Stimulated activated memory B cell treated with anti-CD40 and anti-IgM and Interleukin-4, amounts not matched to agents 10 μg/mL and 1 μg/mL and 100 μg/mL, for 72 hours (primary cell): ENCODE measurements at regions not wholly inside any gene's neighbourhood (a gene's known extent, or its start where the extent isn't known, plus 50 kb on each side); places are given as distances from the start of the nearest gene placed in this dataset.

Experiments
- ATAC-seq: fragments of 150-1000 bp; cut with Tn5 transposase; 2 replicates; pipeline ENCODE4 v1.10.0; 2021
- H3K27ac Mint-ChIP-seq: one replicate; pipeline ENCODE4 v1.8.0; 2022; ENCODE audit warnings: mild to moderate bottlenecking, mixed read lengths
- H3K27me3 Mint-ChIP-seq: one replicate; pipeline ENCODE4 v1.8.0; 2022; ENCODE audit warnings: mixed read lengths
- H3K36me3 Mint-ChIP-seq: one replicate; pipeline ENCODE4 v1.8.0; 2022; ENCODE audit warnings: mixed read lengths
- H3K4me1 Mint-ChIP-seq: one replicate; pipeline ENCODE4 v1.8.0; 2022; ENCODE audit warnings: mixed read lengths
- H3K4me3 Mint-ChIP-seq: one replicate; pipeline ENCODE4 v1.8.0; 2022; ENCODE audit warnings: mild to moderate bottlenecking, moderate library complexity, mixed read lengths
- H3K9me3 Mint-ChIP-seq: one replicate; pipeline ENCODE4 v1.8.0; 2022; ENCODE audit warnings: mixed read lengths

DNA sequence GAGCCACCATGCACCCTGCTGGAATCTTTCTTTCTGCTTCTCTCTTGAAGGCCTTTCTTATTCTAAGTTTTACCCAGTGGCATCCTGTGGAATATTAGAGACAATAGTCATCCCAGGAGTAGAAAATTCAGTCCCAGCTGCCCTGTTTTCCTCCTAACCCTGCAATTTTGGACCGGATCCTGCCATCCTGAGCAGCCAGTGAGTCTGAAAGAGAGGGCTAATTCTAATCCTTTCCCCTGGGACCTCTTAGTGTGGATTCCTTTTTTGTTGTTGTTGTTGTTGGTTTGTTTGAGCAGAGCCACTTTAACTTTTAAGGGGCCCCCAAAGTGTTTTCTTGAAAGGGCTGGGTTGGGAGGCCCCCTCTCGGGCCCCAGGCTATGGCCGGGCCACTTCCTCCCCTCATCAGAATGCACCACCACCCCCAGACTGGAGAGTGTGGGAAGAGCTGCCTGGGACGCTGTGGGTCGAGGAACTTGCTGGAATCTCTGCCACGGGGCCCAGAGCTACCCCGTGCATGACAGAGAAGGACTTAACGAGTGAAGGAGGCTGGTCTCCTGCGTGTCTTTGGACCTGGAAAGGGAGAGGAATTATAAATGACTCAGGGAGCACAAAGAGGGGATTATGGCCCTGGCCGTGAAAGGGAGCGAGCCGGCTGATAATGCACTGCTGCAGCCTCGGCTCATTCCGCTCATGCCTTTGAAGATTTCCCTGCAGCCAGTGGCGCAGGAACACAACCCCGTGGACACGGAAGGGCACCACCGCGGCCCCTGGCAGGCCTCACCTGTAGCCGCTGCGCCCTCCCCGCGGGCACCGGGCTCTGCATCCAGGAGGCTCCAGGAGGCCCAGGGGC, 81.0 kb upstream of the AKT3 start:
- ATAC-seq = no peak
- no peak overlapping the region for H3K27ac Mint-ChIP-seq
- H3K9me3 Mint-ChIP-seq = peaks cover 8% of the 10 kb centered on the region

DNA sequence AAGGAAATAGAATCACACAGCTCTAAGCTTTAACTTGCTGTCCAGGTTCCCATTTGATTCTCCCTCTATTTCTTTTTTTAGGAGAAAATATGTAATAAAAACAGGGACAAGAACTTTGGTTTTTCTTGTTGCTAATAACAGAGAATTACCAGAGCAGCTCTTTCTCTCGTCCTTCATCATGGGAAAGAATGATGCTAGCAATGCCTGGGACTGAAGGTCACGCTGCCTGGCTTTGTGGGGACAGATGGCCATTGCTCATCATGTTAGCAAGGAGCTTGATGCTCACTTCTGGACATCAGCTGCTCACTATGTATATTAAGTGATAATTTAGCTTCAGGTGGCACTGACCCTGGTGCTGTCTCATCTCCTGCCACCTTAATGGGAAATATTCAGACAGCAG, 77.3 kb upstream of the AKT3 start:
- H3K27me3 Mint-ChIP-seq = peaks cover 16% of the 10 kb centered on the region
- no peaks in the 10 kb centered on the region for H3K4me1 Mint-ChIP-seq

More for the DNA sequence above, 81.0 kb upstream of the AKT3 start:
- H3K36me3 Mint-ChIP-seq = no peaks in the 10 kb centered on the region
- H3K27me3 Mint-ChIP-seq = no peaks in the 10 kb centered on the region
- no peak overlapping the region for H3K4me3 Mint-ChIP-seq
- no peaks in the 10 kb centered on the region for H3K4me1 Mint-ChIP-seq

DNA sequence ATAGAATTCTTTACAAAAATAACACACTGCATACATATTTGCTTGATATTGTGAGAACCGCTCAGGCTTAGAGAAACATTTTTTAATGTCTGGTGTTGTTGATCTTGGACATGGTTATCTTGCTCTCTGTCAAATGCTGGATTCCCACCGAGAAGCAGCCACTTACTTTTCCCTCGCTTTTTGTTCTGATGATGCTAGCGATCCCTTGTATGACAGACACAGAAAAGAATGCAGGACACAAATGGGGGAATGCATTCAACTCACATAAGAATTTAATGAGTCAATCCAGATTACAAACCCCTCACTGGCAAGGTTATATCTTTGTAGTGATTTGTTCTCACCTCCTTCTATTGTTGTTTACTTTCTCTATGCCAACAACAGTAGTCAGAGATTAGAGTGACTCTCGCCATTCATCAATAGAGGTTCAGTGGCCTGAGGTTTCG, 76.8 kb upstream of the AKT3 start:
- no peak for ATAC-seq
- no peaks in the 10 kb centered on the region for H3K4me1 Mint-ChIP-seq

More for the DNA sequence above, 77.3 kb upstream of the AKT3 start:
- H3K27ac Mint-ChIP-seq = no peak overlapping the region
- H3K4me3 Mint-ChIP-seq = no peak overlapping the region
- H3K36me3 Mint-ChIP-seq = no peaks in the 10 kb centered on the region
- H3K9me3 Mint-ChIP-seq = no peaks in the 10 kb centered on the region
- no peak for ATAC-seq

DNA sequence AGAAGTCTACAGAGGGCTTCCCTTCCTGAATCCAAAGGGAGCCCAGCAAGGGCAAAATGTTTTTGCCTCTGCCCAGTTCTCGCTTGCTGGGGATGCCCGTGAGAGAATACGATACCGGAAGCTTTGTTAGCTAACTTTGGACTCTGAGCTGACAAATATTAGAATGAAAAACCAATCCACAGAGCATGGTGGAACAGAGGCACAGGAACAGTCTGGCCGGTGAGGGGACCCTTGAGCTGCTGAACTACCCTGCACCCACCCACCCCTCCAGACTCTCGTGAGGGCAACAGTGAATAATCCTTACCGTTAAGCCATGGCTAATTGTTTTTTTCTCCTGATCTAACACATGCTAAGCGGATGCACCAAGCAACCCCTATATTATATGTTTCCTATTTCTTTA, 76.3 kb upstream of the AKT3 start:
- ATAC-seq = no peak
- Mint-ChIP-seq H3K36me3 (no peaks in the 10 kb centered on the region), H3K4me1 (no peaks in the 10 kb centered on the region)

More for the DNA sequence above, 76.8 kb upstream of the AKT3 start:
- Mint-ChIP-seq H3K4me3 (no peak overlapping the region), H3K27me3 (peaks cover 20% of the 10 kb centered on the region), H3K36me3 (no peaks in the 10 kb centered on the region), H3K27ac (no peak overlapping the region), H3K9me3 (no peaks in the 10 kb centered on the region)

DNA sequence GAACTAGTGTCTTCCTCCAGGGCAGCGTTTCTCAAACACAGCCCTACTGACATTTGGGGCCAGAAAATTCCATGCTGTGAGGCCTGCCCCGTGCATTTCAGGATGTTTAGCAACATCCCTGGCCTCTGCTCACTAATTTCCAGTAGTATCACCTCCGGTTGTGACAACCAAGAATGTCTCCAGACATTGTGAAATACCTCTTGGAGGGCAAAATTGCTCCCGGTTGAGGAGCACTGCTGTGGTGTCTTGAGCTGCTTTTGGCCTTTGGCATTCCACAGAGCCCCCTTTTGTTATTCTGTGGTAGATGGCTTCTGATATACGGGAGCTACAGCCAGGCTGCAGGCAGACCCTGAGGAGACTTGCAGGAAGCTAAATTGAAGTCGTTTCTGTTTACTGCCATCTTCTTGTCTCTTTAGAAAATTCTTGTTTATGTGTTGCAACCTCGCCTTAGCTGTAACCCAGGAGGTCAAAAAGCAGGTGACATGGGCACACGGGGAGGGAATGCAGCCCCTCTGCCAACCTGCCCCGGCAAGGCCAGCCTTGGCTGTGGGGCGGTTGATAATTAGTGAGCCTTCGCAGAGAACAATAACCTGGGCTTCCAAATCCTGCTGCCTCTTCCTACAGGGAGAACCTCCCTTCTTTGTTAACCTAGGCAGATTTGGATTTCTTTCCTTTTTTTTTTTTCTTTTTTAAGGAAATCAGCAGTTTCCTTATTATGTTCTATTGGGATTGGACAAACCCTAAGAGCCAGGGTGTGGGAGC, 74.7 kb upstream of the AKT3 start:
- Mint-ChIP-seq H3K27ac (no peak overlapping the region), H3K4me1 (no peaks in the 10 kb centered on the region), H3K36me3 (no peaks in the 10 kb centered on the region), H3K27me3 (peaks cover 35% of the 10 kb centered on the region), H3K4me3 (no peak overlapping the region), H3K9me3 (no peaks in the 10 kb centered on the region)
- peak; percentile 7 for ATAC-seq

More for the DNA sequence above, 76.3 kb upstream of the AKT3 start:
- no peaks in the 10 kb centered on the region for H3K9me3 Mint-ChIP-seq
- peaks cover 24% of the 10 kb centered on the region for H3K27me3 Mint-ChIP-seq
- no peak overlapping the region for H3K4me3 Mint-ChIP-seq
- H3K27ac Mint-ChIP-seq = no peak overlapping the region

DNA sequence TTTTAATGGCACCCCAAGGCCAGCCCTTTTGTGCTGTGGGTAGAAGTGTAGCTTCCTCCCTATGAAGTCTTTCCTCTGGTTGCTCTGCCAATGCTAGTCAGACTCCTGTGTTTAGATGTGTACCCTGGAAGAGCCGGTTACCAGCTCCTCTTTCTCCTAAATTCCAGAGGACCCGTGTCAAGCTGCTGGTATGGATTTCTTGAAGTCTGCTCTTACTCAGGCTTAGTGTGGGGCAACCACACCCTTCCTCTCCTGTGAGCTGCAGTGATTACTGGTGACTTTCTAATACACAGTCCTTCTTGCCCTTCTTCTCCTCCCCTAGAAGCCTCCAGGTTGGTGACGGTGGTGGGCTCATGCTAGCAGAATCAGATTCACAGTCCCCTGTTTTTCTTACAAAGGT, 74.1 kb upstream of the AKT3 start:
- H3K9me3 Mint-ChIP-seq = no peaks in the 10 kb centered on the region
- no peak overlapping the region for H3K27ac Mint-ChIP-seq
- no peak overlapping the region for H3K4me3 Mint-ChIP-seq
- no peaks in the 10 kb centered on the region for H3K36me3 Mint-ChIP-seq
- ATAC-seq = peak; percentile 19
- H3K27me3 Mint-ChIP-seq = peaks cover 35% of the 10 kb centered on the region
- H3K4me1 Mint-ChIP-seq = no peaks in the 10 kb centered on the region

DNA sequence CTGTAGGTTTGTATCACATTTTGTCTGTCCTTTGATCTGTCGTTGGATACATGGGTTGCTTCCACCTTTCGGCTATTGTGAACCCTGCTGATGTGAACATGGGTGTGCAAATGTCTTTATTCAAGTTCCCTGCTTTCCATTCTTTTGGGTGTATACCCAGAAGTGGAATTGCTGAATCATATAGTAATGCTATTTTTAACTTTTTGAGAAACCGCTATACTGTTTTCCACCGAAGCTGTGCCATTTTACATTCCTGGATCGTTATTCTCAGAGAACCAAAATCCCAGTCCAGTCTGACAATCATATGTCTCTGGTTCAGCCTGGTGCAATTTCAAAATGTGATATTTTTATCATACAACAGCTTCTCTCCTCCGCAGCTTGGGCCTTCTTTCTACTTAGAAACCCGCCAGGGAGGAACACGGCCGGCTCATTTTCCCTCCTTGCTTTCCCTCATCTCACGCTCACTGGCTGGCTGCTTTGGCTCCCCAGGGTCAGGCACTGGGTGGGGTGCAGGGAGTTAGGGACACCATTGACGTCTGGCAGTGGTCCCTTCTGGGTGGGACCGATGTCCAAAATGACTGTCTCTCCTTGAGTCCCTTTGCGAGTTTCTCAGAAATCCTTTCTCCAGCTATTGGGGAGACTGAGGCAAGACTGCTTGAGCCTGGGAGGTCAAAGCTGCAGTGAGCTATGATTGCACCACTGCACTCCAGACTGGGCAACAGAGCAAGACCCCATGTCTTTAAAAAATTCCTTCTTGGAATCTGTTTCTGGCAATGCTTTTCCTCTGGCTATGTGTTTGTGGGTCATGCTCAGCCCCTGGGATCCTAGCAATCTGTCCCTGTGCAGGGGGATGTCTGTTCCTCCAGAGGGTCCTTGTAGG, 73.5 kb upstream of the AKT3 start:
- H3K4me1 Mint-ChIP-seq = peaks cover under 1% of the 10 kb centered on the region
- H3K4me3 Mint-ChIP-seq = no peak overlapping the region
- H3K36me3 Mint-ChIP-seq = no peaks in the 10 kb centered on the region
- H3K27ac Mint-ChIP-seq = no peak overlapping the region
- ATAC-seq = no peak
- H3K9me3 Mint-ChIP-seq = no peaks in the 10 kb centered on the region
- H3K27me3 Mint-ChIP-seq = peaks cover 38% of the 10 kb centered on the region

DNA sequence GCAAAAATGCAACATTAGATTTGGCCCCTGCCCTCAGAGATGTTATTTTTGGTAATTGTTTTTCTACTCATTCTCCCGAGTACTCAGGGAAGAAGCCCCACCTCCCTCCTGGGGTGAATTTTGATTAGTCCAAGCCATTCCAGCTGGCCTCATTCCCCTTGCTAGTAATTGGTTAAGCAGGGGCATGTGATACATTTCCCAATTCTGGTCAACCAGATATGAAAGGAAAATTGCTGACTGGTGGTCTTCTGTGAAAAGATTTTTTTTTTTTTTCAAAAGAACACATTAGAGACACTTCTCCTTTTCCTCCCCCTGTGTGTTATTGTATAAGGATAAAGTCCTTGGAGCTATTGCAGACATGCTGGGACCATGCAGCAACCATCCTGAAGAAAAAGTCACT, 71.1 kb upstream of the AKT3 start:
- ATAC-seq = no peak
- Mint-ChIP-seq H3K4me1 (peaks cover 20% of the 10 kb centered on the region), H3K36me3 (no peaks in the 10 kb centered on the region), H3K27me3 (peaks cover 60% of the 10 kb centered on the region), H3K4me3 (no peak overlapping the region), H3K27ac (no peak overlapping the region), H3K9me3 (no peaks in the 10 kb centered on the region)

DNA sequence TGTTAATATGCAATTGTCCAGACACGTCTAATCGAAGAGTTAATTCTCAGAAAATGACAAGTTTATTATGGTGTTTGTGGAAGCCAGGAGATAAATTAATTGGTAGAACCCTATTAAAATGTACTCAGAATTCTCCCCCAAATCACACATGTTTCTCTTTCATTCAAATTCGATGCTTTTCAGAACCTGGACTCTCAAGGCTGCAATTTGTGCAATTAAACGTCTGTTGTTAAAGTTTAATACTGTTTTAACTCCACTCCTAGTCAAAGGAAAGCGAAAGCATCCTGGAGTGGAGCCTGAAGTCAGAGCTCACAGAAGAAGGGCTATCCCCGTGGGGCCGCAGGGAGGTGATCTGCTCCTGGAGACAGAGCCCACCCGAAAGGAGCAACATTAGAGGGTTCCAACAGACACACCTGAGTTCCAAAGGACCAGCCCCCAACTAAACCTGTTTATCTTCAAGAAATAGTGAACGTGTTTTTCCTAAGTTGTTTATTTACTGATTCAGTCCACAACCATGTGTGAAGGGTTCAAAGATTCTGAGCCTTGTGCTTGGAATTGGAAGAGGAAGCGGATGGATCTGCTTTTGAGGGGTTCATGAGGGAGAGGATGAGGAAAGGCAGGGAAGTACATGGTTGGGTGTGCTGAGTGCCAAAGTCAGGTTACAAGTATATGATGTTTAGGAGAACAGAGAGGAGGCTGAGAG, 68.0 kb upstream of the AKT3 start:
- peaks cover 57% of the 10 kb centered on the region for H3K27me3 Mint-ChIP-seq
- H3K9me3 Mint-ChIP-seq = no peaks in the 10 kb centered on the region
- no peak for ATAC-seq
- H3K4me1 Mint-ChIP-seq = peaks cover 20% of the 10 kb centered on the region
- H3K36me3 Mint-ChIP-seq = no peaks in the 10 kb centered on the region
- H3K4me3 Mint-ChIP-seq = peak overlapping the region; percentile 82
- H3K27ac Mint-ChIP-seq = no peak overlapping the region

DNA sequence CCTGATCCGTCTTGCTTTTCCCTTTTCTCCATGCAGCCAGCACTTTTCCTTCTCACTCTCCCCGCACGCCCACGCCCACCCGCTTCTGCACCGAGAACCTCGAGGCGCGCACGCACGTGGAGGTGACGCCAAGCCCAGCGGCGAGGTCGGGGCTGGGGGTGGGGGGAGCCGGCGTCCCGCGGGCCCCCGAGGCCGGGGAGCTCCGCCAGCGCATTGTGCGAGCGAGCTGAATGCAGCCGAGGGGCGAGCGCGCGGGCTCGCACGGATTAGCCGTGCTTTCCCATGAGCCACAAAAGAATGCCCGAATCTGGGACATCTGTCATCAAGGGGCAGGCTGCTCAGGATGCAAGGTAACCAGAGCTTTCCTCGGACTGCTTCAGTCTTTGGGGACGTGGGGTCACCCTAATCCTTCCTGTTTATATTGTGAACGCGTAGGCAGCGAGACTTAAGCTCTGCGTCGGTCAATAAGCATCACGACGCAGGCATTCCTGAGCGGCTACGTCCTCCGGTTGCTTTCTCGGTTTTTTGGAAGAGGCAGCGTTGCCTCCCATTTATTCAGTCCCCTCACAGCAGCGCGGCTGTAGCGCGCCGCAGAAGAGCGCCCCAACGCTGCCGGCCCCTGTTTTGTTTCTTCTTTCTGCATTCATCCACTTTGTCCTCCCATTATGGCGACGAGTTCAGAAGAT, 67.3 kb upstream of the AKT3 start:
- Mint-ChIP-seq H3K4me3 (peak overlapping the region; percentile 82), H3K9me3 (no peaks in the 10 kb centered on the region), H3K4me1 (peaks cover 20% of the 10 kb centered on the region), H3K36me3 (no peaks in the 10 kb centered on the region), H3K27ac (no peak overlapping the region), H3K27me3 (peaks cover 57% of the 10 kb centered on the region)
- peak; percentile 46 for ATAC-seq

DNA sequence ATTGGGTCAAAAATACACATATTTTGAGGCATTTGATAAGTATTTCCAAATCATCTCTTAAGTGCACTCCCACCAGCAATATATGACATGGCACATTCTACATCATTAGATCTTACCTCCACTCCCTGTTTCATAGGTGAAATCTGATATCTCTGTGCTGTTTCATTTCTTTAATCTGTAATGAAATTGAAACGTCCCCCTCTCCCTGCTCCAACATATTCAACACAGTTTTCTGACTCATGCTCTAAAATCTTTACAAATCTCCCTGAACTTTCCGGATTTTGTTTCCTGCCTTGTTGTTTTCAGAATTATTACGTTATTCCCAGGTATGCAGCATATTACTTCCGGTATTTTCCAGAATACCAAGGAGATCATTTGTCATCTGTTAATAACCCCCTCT, 66.1 kb upstream of the AKT3 start:
- H3K4me3 Mint-ChIP-seq = no peak overlapping the region
- H3K27me3 Mint-ChIP-seq = peaks cover 53% of the 10 kb centered on the region
- H3K9me3 Mint-ChIP-seq = no peaks in the 10 kb centered on the region
- H3K27ac Mint-ChIP-seq = no peak overlapping the region
- no peaks in the 10 kb centered on the region for H3K36me3 Mint-ChIP-seq
- H3K4me1 Mint-ChIP-seq = peaks cover 20% of the 10 kb centered on the region
- ATAC-seq = no peak

DNA sequence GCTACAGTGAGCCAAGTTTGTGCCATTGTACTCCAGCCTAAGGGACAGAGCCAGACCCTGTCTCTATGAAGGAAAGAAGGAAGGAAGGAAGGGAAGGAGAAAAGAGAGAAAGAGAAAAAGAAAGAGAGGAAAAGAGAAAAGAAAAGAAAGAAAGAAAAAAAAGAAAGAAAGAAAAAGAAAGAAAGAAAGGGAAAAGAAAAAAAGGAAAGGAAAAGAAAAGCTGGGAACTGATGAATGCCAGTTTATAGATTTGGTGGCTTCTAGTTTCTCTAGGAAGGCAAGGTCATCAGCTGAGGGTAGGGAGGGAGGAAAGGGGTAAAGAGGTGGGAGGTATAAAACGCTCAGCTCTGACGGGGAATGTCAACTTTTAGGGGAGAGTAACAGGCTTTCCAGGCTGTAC, 62.3 kb upstream of the AKT3 start:
- Mint-ChIP-seq H3K4me3 (no peak overlapping the region), H3K36me3 (no peaks in the 10 kb centered on the region), H3K9me3 (no peaks in the 10 kb centered on the region), H3K27ac (no peak overlapping the region), H3K27me3 (peaks cover 39% of the 10 kb centered on the region), H3K4me1 (peaks cover 17% of the 10 kb centered on the region)
- ATAC-seq = no peak

DNA sequence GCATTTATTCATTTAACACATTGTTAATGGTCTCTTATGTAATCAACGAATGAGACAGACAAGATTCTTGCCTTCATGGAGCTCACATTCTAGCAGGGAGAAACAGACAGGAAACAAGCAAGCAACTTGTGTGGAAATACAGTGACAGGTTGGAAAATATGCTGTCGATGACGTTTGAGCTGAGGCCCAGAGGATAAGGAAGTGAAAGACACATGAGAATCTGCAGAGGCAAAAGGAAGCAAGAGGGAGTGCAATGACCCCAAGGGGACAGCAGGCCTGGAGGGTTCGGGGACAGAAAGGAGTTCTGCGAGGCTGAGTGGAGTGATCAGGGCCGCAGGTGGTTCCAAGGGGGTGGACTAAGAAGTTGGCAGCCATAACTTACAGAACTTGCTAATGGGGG, 60.6 kb upstream of the AKT3 start:
- H3K4me3 Mint-ChIP-seq = no peak overlapping the region

DNA sequence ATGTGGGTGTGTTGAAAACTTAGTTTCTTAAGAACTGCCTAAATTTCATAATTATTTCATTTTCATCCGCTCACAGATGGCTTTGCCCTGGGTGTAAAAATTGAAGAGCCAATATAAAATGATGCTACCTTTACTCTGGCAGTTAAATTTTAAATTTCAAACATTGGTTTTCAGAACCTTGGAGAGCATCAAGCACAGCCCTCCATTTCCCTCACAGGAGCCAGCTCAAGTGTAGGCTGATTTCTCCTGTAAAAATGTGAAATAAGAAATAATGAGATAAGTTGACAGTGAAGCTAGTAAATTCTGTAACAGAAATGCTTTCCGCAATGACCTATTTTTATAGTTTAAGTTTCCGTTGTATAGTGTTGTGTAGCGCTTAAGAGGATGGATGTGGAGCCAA, 53.9 kb upstream of the AKT3 start:
- no peaks in the 10 kb centered on the region for H3K36me3 Mint-ChIP-seq
- no peak overlapping the region for H3K4me3 Mint-ChIP-seq
- no peaks in the 10 kb centered on the region for H3K4me1 Mint-ChIP-seq

More for the DNA sequence above, 60.6 kb upstream of the AKT3 start:
- Mint-ChIP-seq H3K27ac (peak overlapping the region; percentile 45), H3K36me3 (no peaks in the 10 kb centered on the region), H3K27me3 (peaks cover 31% of the 10 kb centered on the region), H3K9me3 (no peaks in the 10 kb centered on the region), H3K4me1 (peaks cover 10% of the 10 kb centered on the region)
- peak; percentile 78 for ATAC-seq

More for the DNA sequence above, 53.9 kb upstream of the AKT3 start:
- H3K27me3 Mint-ChIP-seq = peaks cover 17% of the 10 kb centered on the region
- ATAC-seq = no peak
- H3K27ac Mint-ChIP-seq = no peak overlapping the region
- no peaks in the 10 kb centered on the region for H3K9me3 Mint-ChIP-seq
